ENCODE measurements at regions not wholly inside any gene's neighbourhood (a gene's known extent, or its start where the extent isn't known, plus 50 kb on each side); places are given as distances from the start of the nearest gene placed in this dataset.

GRCh38 chr14:106766145-106766544 is 1239.8 kb downstream of the TMEM121 start:
- no peak for TF ChIP-seq EZH2phosphoT487 (IDR thresholded peaks at IDR 0.05; ENCODE audit: insufficient read depth, low read depth)
- TF ChIP-seq EZH2 (IDR thresholded peaks at IDR 0.05; ENCODE audit: insufficient read depth, poor library complexity, severe bottlenecking) = no peak
